ENCODE measurements at regions not wholly inside any gene's neighbourhood (a gene's known extent, or its start where the extent isn't known, plus 50 kb on each side); places are given as distances from the start of the nearest gene placed in this dataset.
"Not testable (repeated sequence)": the region's sequence is repeated elsewhere in the genome, so short reads cannot be mapped to it uniquely, and the experiment has no call there.

DNA sequence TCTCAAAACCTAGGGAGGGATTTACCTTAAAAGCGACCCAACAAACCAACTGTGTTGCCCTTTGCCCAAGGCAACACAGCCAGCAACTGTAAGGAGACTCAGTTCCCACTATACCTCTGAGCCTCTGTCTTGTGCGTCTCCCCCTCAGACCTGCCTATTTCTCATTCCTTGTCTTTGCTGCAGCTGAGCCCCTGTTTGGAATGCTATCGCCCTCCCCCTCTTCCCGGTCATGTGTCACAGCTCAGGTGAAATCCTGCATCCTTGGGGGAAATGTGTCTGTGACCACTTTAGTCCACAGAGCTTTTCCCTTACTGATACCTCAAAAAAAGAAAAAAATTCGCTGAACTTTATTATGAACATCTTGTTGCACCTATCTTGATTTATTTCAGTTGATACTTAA, 52.0 kb upstream of the LRIG1 start:
- no peaks in the 10 kb centered on the region for H3K4me1 Mint-ChIP-seq
- no peak for ATAC-seq
- H3K27me3 Mint-ChIP-seq = peaks cover 10% of the 10 kb centered on the region
- no peak overlapping the region for H3K27ac Mint-ChIP-seq
- H3K9me3 Mint-ChIP-seq = no peaks in the 10 kb centered on the region
- H3K4me3 Mint-ChIP-seq = no peak overlapping the region
- DNase-seq = no peak

DNA sequence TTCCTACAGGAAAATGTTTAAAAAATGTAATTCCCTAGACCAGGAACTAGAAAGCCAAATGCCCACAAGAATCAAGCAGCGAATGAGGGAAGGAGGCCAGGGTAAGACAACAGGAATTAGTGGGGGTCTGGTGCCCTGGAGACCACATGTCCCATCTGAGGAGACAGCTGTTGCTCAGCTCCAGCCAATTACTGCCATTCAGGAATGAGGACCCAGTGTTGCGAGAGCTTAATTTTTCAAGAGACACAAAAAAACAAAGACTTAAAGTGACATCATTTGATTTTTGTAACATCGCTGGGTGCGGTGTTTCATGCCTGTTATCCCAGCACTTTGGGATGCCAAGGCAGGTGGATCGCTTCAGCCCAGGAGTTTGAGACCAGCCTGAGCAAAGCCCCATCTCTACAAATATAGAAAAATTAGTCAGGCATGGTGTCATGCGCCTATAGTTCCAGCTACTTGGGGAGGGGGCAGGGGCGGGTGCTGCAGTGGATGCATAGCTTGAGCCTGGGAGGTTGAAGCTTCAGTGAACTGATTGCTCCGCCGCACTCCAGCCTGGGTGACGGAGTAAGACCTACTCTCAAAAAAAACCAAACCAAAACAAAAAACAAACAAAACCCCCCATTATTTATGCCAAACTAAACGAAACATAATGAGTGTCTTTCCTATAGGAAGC, 52.8 kb upstream of the LRIG1 start:
- ATAC-seq (no peak), DNase-seq (no peak)
- H3K27me3 Mint-ChIP-seq = peaks cover 10% of the 10 kb centered on the region
- no peaks in the 10 kb centered on the region for H3K4me1 Mint-ChIP-seq
- peaks cover 0 to 1% of the 10 kb centered on the region in 2 donors for H3K9me3 Mint-ChIP-seq
- H3K27ac Mint-ChIP-seq = no peak overlapping the region
- no peak overlapping the region for H3K4me3 Mint-ChIP-seq

DNA sequence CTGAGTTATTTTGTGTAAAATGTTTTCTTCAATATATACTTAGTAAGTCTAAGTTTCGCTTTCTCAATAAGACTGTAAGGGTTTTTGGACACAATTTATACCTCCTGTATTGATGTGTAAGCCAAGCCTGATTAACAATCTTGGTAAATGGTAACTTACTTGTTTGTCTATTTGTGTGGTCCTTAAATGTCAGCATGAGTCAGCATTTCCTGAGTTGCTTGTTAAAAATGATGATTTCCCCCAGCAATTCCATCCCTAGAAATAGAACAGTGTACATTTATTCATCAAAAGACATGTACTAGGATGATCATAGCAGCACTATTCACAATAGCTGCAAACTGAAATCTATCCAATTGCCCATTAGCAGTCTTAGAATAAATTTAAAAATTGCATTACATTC, 53.4 kb upstream of the LRIG1 start:
- Mint-ChIP-seq H3K27ac (no peak overlapping the region), H3K4me3 (no peak overlapping the region), H3K27me3 (peaks cover 10% of the 10 kb centered on the region), H3K4me1 (no peaks in the 10 kb centered on the region), H3K9me3 (peaks cover 0 to 5% of the 10 kb centered on the region in 2 donors)
- ATAC-seq (no peak), DNase-seq (no peak)

DNA sequence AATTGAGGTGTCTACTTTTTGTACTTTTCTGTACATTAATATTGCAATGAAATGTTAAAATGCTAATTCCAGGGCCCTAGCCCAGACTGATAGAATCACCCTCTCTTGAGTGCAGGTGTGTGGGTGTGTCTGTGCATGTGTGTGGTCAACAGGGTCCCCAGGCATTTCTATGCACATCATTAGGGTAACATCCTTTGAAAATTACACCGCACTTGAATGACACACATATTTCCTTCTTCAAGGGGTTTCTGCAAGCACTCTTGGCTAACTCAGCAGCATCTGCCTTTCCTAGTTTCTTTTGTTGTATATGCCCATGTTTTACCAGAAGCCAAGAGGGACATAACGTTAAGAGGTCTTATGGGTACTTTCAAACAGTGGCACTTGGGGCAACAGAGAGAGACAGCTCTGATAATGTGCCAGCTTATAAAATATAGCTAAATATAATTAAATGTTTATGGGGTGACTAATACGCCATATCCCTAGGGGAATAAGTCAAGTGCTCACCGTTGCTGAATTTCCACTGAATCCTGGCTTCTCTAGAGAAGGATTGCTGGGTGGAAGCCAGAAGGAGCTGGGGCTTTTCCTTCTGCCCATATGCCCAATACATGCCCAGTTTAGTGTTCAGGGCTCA, 54.5 kb upstream of the LRIG1 start:
- no peak for DNase-seq
- Mint-ChIP-seq H3K27ac (no peak overlapping the region), H3K27me3 (peaks cover 10% of the 10 kb centered on the region), H3K4me3 (no peak overlapping the region), H3K9me3 (peaks cover 7 to 8% of the 10 kb centered on the region in 2 donors), H3K4me1 (no peaks in the 10 kb centered on the region)
- ATAC-seq = no peak

DNA sequence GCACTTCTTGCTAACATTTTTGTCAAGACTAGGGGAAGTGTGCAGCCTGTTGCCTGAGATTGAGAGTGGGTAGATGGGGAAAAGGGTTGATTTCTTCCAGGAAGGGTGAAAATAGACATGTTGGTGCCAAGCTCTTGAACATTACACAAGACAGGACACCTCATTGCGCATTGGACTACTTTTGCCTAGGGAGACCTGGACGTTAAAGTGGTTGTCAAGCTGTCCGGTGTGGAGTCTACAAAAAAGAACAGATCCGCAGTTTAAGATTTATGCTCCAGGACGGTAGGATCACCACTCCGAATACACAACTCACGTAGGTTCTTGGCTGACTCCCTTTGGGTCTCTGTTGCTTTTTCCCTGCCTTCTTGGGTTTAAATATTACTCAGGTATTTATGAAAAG, 56.3 kb upstream of the LRIG1 start:
- H3K4me3 Mint-ChIP-seq = no peak overlapping the region
- DNase-seq (no peak), ATAC-seq (no peak)
- H3K9me3 Mint-ChIP-seq = peaks cover 12 to 14% of the 10 kb centered on the region in 2 donors
- no peak overlapping the region for H3K27ac Mint-ChIP-seq
- H3K4me1 Mint-ChIP-seq = no peaks in the 10 kb centered on the region
- peaks cover 10% of the 10 kb centered on the region for H3K27me3 Mint-ChIP-seq

DNA sequence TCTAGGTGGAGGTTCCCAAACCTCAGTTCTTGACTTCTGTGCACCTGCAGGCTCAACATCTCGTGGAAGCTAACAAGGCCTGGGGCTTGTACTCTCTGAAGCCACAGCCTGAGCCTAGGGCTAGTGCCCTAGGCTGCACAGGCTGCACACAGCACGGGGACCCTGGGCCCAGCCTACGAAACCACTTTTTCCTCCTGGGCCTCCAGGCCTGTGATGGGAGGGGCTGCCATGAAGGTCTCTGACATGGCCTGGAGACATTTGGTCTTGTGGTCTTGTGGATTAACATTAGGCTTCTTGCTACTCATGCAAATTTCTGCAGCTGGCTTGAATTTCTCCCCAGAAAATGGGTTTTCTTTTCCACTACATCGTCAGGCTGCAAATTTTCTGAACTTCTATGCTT, 59.1 kb upstream of the LRIG1 start:
- ATAC-seq, H3K4me3 Mint-ChIP-seq, H3K27ac Mint-ChIP-seq, H3K27me3 Mint-ChIP-seq, H3K4me1 Mint-ChIP-seq, DNase-seq: not testable (repeated sequence)
- peaks cover 12 to 14% of the 10 kb centered on the region in 2 donors for H3K9me3 Mint-ChIP-seq

DNA sequence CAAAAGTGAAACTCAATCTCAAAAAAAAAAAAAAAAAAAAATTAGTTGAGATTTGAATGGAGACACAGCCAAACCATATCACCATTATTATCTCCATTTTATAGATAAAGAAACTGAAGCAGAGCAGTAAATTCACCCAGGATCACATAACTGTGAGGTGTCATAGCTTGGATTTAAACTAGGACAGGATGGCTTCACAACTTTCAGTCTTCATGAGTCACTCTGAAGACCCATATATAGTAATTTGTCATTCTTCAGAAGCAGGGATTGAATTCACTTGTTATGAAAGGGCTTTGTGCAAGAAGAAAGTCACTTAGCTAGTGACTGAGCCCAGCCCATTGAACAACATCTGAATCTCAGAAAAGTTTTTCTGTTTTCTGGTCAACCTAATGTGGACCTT, 60.5 kb upstream of the LRIG1 start:
- DNase-seq = no peak
- Mint-ChIP-seq H3K27me3 (no peaks in the 10 kb centered on the region), H3K9me3 (peaks cover 12 to 14% of the 10 kb centered on the region in 2 donors), H3K4me3 (no peak overlapping the region), H3K27ac (no peak overlapping the region), H3K4me1 (no peaks in the 10 kb centered on the region)
- peak; percentile 49 for ATAC-seq

DNA sequence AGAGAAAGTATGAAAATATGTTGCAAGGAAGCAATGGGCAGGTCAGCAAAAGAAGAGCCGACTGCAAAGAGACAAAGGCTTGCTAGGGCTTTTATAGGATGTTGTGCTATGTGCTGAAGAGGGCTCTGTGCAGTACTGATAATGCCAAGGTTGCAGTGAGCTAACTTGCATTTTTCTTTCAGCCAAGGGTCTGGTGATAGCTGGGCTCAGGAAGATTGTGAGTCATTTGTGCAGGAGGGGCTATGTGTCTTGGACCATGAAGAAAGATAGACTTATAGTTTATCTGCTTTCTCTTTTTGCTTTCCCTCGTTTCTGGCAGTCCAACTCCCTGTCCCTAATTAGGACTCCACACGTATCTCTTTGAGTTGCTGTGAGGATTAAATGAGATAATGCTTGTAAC, 64.5 kb upstream of the LRIG1 start:
- DNase-seq (no peak), ATAC-seq (no peak)
- Mint-ChIP-seq H3K27me3 (no peaks in the 10 kb centered on the region), H3K4me1 (no peaks in the 10 kb centered on the region), H3K27ac (no peak overlapping the region), H3K9me3 (peaks cover 5 to 11% of the 10 kb centered on the region in 2 donors), H3K4me3 (no peak overlapping the region)

DNA sequence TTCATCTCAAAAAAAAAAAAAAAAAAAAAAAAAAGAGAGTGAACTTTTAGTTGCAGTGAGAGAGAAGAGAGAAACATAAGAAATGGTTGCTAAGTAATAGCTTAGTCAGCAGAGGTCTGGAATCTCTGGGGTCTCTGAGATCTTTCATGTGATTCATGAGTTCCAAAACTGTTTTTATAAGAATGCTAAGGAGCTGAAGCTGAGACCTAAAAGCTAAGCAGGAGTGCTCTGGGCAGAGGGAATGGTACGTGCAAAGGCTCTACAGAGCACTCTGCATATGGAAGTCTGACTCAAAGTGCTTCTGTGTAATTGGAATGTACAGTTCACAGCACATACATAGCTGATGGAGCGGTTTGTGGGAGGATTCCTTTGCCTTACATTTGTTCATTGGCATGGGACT, 66.3 kb upstream of the LRIG1 start:
- Mint-ChIP-seq H3K4me3 (no peak overlapping the region), H3K4me1 (no peaks in the 10 kb centered on the region), H3K9me3 (peaks cover 0 to 5% of the 10 kb centered on the region in 2 donors), H3K27me3 (no peaks in the 10 kb centered on the region), H3K27ac (no peak overlapping the region)
- no peak for DNase-seq
- no peak for ATAC-seq

DNA sequence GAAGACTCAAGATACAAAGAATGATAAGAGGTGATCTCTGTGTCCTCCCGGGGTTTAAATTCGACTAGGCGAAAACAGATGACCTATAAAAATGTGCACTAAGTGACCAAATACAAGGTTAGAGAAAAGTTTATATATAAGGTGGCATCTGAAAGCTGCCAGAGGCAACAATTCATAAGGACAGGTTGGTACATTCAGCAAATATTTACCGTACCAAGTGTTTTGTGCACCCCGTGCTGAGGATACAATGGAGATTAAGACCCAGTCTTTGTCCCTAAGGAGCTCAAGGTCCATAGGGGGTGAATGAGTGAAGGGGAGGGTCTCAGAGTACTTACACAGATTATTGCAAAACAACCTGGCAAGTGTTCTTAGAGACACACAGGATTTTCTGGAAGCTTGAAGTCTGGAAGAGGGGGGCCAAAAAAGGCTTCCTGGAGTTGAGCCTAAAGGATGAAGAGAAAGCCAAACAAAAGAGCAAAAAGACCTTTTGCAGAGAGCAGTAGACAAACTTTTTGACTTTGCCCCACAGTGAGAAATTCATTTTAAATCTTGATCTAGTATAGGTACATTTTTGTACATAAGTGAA, 71.4 kb upstream of the LRIG1 start:
- no peaks in the 10 kb centered on the region for H3K27me3 Mint-ChIP-seq
- H3K9me3 Mint-ChIP-seq = peaks cover 0 to 5% of the 10 kb centered on the region in 2 donors
- no peaks in the 10 kb centered on the region for H3K4me1 Mint-ChIP-seq
- H3K4me3 Mint-ChIP-seq = no peak overlapping the region
- ATAC-seq (no peak), DNase-seq (no peak)
- no peak overlapping the region for H3K27ac Mint-ChIP-seq

DNA sequence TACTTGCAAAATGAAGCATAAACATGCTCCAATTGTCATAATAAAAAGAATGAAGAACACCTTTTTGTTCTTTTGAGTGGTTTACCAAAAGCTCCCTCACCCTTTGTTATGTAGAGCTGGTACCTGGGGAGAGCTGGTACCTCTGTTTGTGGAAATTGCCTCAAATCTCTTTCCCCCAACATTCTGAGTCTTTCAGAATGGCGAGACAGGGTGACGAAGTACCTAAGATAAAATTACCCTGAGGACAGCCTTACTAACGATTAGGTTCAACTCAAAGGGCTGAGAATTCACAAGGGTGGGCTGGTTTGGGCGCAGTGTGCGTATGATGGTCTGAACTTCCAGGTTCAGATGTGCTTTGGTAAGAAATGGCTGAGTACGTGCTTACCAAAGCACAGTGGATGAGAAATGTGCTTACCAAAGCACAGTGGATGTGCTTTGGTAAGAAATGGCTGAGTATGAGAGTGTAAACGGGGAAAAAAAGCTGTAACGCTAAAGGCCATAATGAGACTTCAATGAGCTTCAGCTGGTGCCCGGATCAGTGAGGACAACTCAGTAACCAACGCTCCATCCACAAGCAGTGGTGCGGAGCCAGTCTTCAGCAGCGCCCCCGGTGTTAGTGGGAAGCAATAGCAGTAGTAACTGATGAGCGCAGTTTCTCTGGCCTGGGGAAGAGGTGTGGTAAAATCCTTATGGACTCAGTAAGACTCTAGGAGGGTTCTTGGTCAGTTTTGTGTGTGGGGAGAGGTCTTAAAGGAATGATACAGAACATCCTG, 72.3 kb upstream of the LRIG1 start:
- DNase-seq (no peak), ATAC-seq (no peak)
- Mint-ChIP-seq H3K4me3 (no peak overlapping the region), H3K27me3 (peaks cover 1% of the 10 kb centered on the region), H3K27ac (no peak overlapping the region), H3K9me3 (peaks cover 0 to 4% of the 10 kb centered on the region in 2 donors), H3K4me1 (no peaks in the 10 kb centered on the region)

DNA sequence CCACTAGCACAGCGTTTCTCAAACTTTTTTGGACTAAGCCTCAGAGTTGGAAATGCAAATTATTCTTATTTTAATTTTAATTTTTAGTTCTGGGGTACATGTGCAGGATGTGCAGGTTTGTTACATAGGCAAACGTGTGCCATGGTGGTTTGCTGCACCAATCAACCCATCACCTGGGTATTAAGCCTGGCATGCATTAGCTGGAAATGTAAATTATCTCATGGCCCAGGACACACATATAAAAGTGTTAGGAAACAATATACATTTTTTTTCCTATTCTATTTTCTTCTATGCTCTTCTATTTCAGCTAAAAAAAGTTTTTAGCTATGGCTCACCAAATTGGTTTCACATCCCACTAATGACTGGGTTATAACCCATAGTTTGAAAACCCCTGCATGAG, 73.3 kb upstream of the LRIG1 start:
- ATAC-seq (no peak), DNase-seq (no peak)
- H3K9me3 Mint-ChIP-seq = peaks cover 9 to 10% of the 10 kb centered on the region in 2 donors
- H3K4me3 Mint-ChIP-seq = no peak overlapping the region
- H3K27ac Mint-ChIP-seq = no peak overlapping the region
- no peaks in the 10 kb centered on the region for H3K4me1 Mint-ChIP-seq
- peaks cover 11% of the 10 kb centered on the region for H3K27me3 Mint-ChIP-seq

DNA sequence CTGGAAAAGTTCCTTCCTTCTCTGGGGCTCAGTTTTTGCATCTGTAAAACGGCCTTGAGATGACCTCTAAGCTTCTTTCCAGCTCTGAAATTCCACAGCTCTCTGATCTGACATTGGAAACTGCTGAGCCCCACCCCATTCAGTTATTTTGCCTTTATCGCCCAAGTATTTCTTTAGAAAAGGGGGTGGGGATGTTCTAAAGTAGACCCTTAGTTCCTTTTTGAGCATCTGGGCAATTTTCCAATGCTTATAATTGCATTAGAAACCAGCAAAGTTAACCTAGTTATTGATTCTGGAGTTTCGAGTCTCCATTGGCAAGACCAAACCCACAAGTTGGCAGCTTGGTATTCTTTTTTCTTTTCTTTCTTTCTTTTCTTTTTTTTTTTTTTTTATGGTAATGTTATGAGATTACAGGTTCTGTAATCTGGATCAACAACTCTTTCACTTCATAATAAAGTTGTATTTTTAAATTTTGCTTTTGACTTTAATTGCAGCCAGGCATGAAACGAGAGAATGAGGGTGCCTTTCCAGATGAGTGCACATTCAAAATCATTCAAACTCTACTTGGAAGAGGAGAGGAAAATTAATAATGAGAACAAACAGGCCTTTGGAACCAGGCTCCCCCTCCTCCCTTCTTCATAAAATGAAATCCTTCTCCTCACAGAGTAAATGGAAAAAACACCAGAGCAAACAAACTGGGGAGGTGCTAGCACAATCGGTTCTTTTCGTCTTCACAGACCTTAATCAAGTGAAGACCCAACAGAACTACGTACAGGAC, 76.8 kb upstream of the LRIG1 start:
- ATAC-seq (no peak), DNase-seq (no peak)
- H3K27ac Mint-ChIP-seq = no peak overlapping the region
- no peak overlapping the region for H3K4me3 Mint-ChIP-seq
- H3K9me3 Mint-ChIP-seq = peaks cover 10 to 14% of the 10 kb centered on the region in 2 donors
- peaks cover 27% of the 10 kb centered on the region for H3K27me3 Mint-ChIP-seq
- H3K4me1 Mint-ChIP-seq = peaks cover 1% of the 10 kb centered on the region

DNA sequence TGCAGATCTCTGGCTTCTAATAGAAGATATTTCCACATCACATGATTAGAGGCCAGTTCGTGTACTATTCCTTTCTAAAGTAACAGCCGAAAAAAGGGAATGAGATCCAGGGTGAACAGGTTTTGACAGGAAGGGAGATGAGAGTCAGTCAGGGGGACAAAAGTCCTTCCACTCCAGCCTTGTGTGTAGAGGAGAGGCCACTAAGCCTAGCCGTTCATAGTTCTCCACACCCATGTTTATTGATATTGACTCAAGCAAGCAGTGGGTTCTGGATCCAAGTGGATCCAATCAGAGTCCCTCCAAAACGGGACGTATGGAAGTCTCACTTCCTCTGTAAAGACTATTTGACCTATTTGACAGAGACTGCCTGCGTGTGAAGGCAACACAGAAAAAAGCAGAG, 80.4 kb upstream of the LRIG1 start:
- H3K27me3 Mint-ChIP-seq = peaks cover 49% of the 10 kb centered on the region
- DNase-seq (no peak), ATAC-seq (no peak)
- H3K4me1 Mint-ChIP-seq = peaks cover 13% of the 10 kb centered on the region
- H3K27ac Mint-ChIP-seq = no peak overlapping the region
- H3K4me3 Mint-ChIP-seq = no peak overlapping the region
- H3K9me3 Mint-ChIP-seq = peaks cover 10 to 14% of the 10 kb centered on the region in 2 donors

DNA sequence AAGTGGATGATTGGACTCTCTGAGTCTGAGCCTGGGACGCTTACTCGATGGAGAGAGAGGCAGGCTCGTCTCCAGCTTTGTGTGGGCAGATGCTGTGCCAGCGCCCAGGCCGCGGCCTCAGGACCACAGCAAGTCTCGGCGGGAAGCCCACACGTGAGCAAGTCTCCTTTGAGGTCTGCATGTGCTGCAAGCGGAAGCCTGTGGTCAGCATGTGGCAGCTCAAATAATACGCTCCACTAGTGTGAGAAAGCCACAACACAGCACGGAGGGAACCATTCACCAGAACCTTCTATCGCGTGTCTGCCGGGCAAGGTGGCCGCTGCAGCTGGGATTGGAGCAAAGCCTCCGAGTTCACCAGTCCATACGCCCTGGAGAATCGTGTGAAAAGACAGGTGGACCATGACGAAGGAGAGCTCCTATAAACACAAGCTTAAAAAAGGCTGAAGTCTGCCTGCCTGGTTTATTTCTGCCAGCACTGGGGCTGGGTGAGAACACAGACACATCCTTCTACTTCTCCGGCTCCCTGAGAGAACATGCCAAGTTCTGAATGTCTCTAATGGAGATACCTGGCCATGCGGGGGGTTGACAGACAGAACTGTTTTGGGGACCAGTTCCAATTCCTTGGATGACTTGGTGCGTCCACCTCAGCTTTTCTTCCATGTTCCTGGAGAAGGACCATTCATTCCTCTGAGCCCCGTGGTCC, 82.0 kb upstream of the LRIG1 start:
- DNase-seq (peak; percentile 15 to 36), ATAC-seq (peak; percentile 86)
- Mint-ChIP-seq H3K27ac (no peak overlapping the region), H3K27me3 (peaks cover 57% of the 10 kb centered on the region), H3K9me3 (peaks cover 10 to 14% of the 10 kb centered on the region in 2 donors), H3K4me3 (no peak overlapping the region), H3K4me1 (peaks cover 13% of the 10 kb centered on the region)

All from stimulated activated naive CD8-positive, alpha-beta T cell treated with anti-CD3 and anti-CD28 coated beads, Interleukin-15, amount 100 ng/mL, for 72 hours (primary cell).